22Rv1 (cell line): ENCODE measurements at regions not wholly inside any gene's neighbourhood (a gene's known extent, or its start where the extent isn't known, plus 50 kb on each side); places are given as distances from the start of the nearest gene placed in this dataset.

Experiments used
- ZFX ChIP-seq: fragments of 450-650 bp; IDR thresholded peaks from 2 replicates; pipeline ENCODE4 v1.6.1; 2017; ENCODE audit warnings: antibody characterized with exemption, borderline replicate concordance
- TF ChIP-seq, protein P1 (sequence below): fragments of 450-650 bp; IDR thresholded peaks from 2 replicates; pipeline ENCODE4 v1.5.1; 2017; ENCODE audit warnings: mild to moderate bottlenecking

DNA sequence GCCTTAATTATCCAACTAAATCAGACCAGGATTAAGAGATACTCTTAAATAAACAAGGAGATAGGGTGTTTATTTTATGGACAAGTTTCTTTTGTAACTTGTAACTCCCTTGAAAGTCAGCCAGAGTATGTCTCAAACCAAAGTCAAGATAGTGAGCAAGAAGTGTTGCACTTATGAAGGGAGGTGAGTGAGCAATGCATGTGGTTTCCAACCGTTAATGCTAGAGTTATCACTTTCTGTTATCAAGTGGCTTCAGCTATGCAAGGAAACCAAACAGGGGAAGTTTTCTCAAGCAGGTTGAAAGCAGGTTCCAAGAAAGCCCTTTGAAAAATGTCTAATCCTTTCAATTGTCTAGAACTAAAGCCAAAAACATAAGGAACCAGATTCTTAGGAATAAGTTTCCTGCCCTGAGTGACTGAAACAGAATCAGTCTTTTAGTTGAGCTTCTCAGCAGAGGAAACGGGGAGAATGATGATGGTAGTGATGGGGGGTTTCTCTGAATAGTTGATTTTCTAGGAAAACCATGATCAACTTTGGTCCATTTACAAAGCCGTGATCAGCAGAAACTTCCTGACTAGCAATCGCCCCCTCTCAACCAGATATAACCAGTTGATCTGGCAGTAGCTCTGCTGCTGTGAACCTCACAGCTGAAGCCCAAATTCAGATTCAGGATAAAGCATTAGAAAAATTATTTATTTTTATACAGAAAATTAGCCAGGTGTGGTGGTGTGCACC is 128.4 kb downstream of the DAD1 start:
- TF ChIP-seq, protein P1, sequence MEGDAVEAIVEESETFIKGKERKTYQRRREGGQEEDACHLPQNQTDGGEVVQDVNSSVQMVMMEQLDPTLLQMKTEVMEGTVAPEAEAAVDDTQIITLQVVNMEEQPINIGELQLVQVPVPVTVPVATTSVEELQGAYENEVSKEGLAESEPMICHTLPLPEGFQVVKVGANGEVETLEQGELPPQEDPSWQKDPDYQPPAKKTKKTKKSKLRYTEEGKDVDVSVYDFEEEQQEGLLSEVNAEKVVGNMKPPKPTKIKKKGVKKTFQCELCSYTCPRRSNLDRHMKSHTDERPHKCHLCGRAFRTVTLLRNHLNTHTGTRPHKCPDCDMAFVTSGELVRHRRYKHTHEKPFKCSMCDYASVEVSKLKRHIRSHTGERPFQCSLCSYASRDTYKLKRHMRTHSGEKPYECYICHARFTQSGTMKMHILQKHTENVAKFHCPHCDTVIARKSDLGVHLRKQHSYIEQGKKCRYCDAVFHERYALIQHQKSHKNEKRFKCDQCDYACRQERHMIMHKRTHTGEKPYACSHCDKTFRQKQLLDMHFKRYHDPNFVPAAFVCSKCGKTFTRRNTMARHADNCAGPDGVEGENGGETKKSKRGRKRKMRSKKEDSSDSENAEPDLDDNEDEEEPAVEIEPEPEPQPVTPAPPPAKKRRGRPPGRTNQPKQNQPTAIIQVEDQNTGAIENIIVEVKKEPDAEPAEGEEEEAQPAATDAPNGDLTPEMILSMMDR: no peak
- no peak for TF ChIP-seq ZFX
